Trophoblast cell (in vitro differentiated cells and primary cell): ENCODE measurements at regions not wholly inside any gene's neighbourhood (a gene's known extent, or its start where the extent isn't known, plus 50 kb on each side); places are given as distances from the start of the nearest gene placed in this dataset.

ENCODE experiments used
- DNase-seq, 2 donors: peaks; one replicate each; pipeline ENCODE4 v3.0.0-alpha.2; 2016
- H2AFZ ChIP-seq: 2 replicates; pipeline ENCODE4 v1.6.1; 2013; ENCODE audit warnings: low read length, moderate library complexity, mild to moderate bottlenecking; ENCODE audit not compliant: insufficient read depth, poor library complexity
- H2AK5ac ChIP-seq: 2 replicates; pipeline ENCODE4 v1.6.1; 2013; ENCODE audit warnings: mild to moderate bottlenecking, low read length
- H2BK120ac ChIP-seq: 2 replicates; pipeline ENCODE4 v1.6.1; 2013; ENCODE audit warnings: low read length, mild to moderate bottlenecking, moderate library complexity; ENCODE audit not compliant: insufficient read depth, poor library complexity
- H2BK12ac ChIP-seq: 2 replicates; pipeline ENCODE4 v1.6.1; 2013; ENCODE audit warnings: mild to moderate bottlenecking, low read length, moderate library complexity
- H2BK5ac ChIP-seq: 2 replicates; pipeline ENCODE4 v1.6.1; 2013; ENCODE audit warnings: low read length, low read depth, moderate library complexity, mild to moderate bottlenecking; ENCODE audit not compliant: poor library complexity
- H3K14ac ChIP-seq: 2 replicates; pipeline ENCODE4 v1.6.1; 2013; ENCODE audit warnings: mild to moderate bottlenecking, low read length
- H3K18ac ChIP-seq: 2 replicates; pipeline ENCODE4 v1.6.1; 2013; ENCODE audit warnings: mild to moderate bottlenecking, low read length
- H3K23ac ChIP-seq: 2 replicates; pipeline ENCODE4 v1.6.1; 2013; ENCODE audit warnings: low read length
- H3K27ac ChIP-seq: 2 replicates; pipeline ENCODE4 v1.5.1; 2013; ENCODE audit warnings: low read depth, mild to moderate bottlenecking, inconsistent platforms, low read length, moderate library complexity
- H3K27me3 ChIP-seq: 2 replicates; pipeline ENCODE4 v1.6.1; 2013; ENCODE audit warnings: inconsistent platforms, mild to moderate bottlenecking, low read length, moderate library complexity; ENCODE audit not compliant: insufficient read depth
- H3K36me3 ChIP-seq, 2 experiments: 1 replicate in 1 of 2; 2 replicates in 1 of 2; pipeline ENCODE4 v1.6.1; 2013; ENCODE audit warnings: low read length in 2 of 2, mild to moderate bottlenecking in 2 of 2, moderate library complexity in 1 of 2; ENCODE audit not compliant: insufficient read depth in 2 of 2, control insufficient read depth in 1 of 2
- H3K4ac ChIP-seq: 2 replicates; pipeline ENCODE4 v1.6.1; 2013; ENCODE audit warnings: low read depth, mild to moderate bottlenecking, low read length, moderate library complexity
- H3K4me1 ChIP-seq, 2 experiments: 1 replicate in 1 of 2; 2 replicates in 1 of 2; pipeline ENCODE4 v1.6.1; 2013; ENCODE audit warnings: low read length in 2 of 2, mild to moderate bottlenecking in 2 of 2, moderate library complexity in 1 of 2; ENCODE audit not compliant: insufficient read depth in 2 of 2, control insufficient read depth in 1 of 2
- H3K4me2 ChIP-seq: 2 replicates; pipeline ENCODE4 v1.6.1; 2013; ENCODE audit warnings: inconsistent platforms, mild to moderate bottlenecking, low read length, moderate library complexity
- H3K4me3 ChIP-seq: 2 replicates; pipeline ENCODE4 v1.5.1; 2013; ENCODE audit warnings: mild to moderate bottlenecking, low read depth, low read length, inconsistent platforms
- H3K79me1 ChIP-seq: one replicate; pipeline ENCODE4 v1.6.1; 2013; ENCODE audit warnings: low read length
- H3K79me2 ChIP-seq: 2 replicates; pipeline ENCODE4 v1.6.1; 2013; ENCODE audit warnings: low read length, mild to moderate bottlenecking; ENCODE audit not compliant: control insufficient read depth, insufficient read depth, poor library complexity
- H3K9ac ChIP-seq: 2 replicates; pipeline ENCODE4 v1.6.1; 2013; ENCODE audit warnings: mild to moderate bottlenecking, low read length
- H3K9me3 ChIP-seq: 2 replicates; pipeline ENCODE4 v1.6.1; 2013; ENCODE audit warnings: low read depth, mild to moderate bottlenecking, control low read depth, inconsistent platforms, low read length; ENCODE audit not compliant: insufficient read depth
- H4K12ac ChIP-seq: 2 replicates; pipeline ENCODE4 v1.6.1; 2013; ENCODE audit warnings: low read depth, mild to moderate bottlenecking, low read length, moderate library complexity
- H4K8ac ChIP-seq: 2 replicates; pipeline ENCODE4 v1.6.1; 2013; ENCODE audit warnings: low read depth, mild to moderate bottlenecking, low read length, moderate library complexity
- H4K91ac ChIP-seq: one replicate; pipeline ENCODE4 v1.6.1; 2013; ENCODE audit warnings: low read depth, mild to moderate bottlenecking, low read length, moderate library complexity
- WGBS: extraction: QIAGEN DNeasy Blood & Tissue Kit; methylation state at CpG from one replicate; pipeline ENCODE4 v1.1.7; 2013; ENCODE audit warnings: missing lambda C conversion rate; ENCODE audit not compliant: insufficient read length, insufficient coverage; ENCODE audit errors: extremely low coverage; 5-methylcytosine and 5-hydroxymethylcytosine counted together

- no peak overlapping the region for H3K27ac ChIP-seq
- H3K14ac ChIP-seq = no peak overlapping the region
- H3K4ac ChIP-seq = no peak overlapping the region
- no peaks in the 10 kb centered on the region for H3K79me1 ChIP-seq
- H3K4me1 ChIP-seq = peaks cover 3 to 7% of the 10 kb centered on the region in 2 experiments
- no peak overlapping the region for H3K23ac ChIP-seq
- H3K79me2 ChIP-seq = no peaks in the 10 kb centered on the region
- H4K91ac ChIP-seq = no peak overlapping the region
- WGBS = no CpG with 5 or more reads among the region's 4 CpGs
- no peak overlapping the region for H3K9ac ChIP-seq
- H2AK5ac ChIP-seq = no peak overlapping the region
- no peak overlapping the region for H2AFZ ChIP-seq
- H3K18ac ChIP-seq = no peak overlapping the region
- H3K4me3 ChIP-seq = no peak overlapping the region
- no peak for DNase-seq
- H3K27me3 ChIP-seq = no peaks in the 10 kb centered on the region
- no peak overlapping the region for H4K8ac ChIP-seq
- H2BK5ac ChIP-seq = no peak overlapping the region
- peak overlapping the region; percentile 14 for H2BK120ac ChIP-seq
- H3K4me2 ChIP-seq = no peak overlapping the region
- no peaks in the 10 kb centered on the region for H3K9me3 ChIP-seq
- H2BK12ac ChIP-seq = no peak overlapping the region
- no peaks in the 10 kb centered on the region for H3K36me3 ChIP-seq
- H4K12ac ChIP-seq = no peak overlapping the region
Measured at GRCh38 chr4:124028182-124028581, 631.6 kb downstream of the SPRY1 start.

GRCh38 chr4:124030147-124030546, 633.6 kb downstream of the SPRY1 start:
- Histone ChIP-seq H3K4me1 (peaks cover 3 to 7% of the 10 kb centered on the region in 2 experiments), H3K27ac (no peak overlapping the region), H3K79me1 (no peaks in the 10 kb centered on the region), H3K14ac (no peak overlapping the region), H3K23ac (no peak overlapping the region), H3K9me3 (no peaks in the 10 kb centered on the region), H4K91ac (no peak overlapping the region), H2BK5ac (no peak overlapping the region), H3K4ac (no peak overlapping the region), H2AK5ac (no peak overlapping the region), H4K12ac (no peak overlapping the region), H3K36me3 (no peaks in the 10 kb centered on the region), H3K4me3 (no peak overlapping the region), H3K27me3 (no peaks in the 10 kb centered on the region), H3K9ac (no peak overlapping the region), H4K8ac (no peak overlapping the region), H2AFZ (no peak overlapping the region), H2BK12ac (no peak overlapping the region), H2BK120ac (no peak overlapping the region), H3K18ac (no peak overlapping the region), H3K4me2 (no peak overlapping the region), H3K79me2 (no peaks in the 10 kb centered on the region)
- DNase-seq = no peak
- no CpG with 5 or more reads among the region's 2 CpGs for WGBS

GRCh38 chr4:124032035-124032434, 635.4 kb downstream of the SPRY1 start:
- no peak overlapping the region for H3K27ac ChIP-seq
- no peak overlapping the region for H3K18ac ChIP-seq
- no peak overlapping the region for H3K4me3 ChIP-seq
- no peak overlapping the region for H4K8ac ChIP-seq
- H3K9me3 ChIP-seq = no peaks in the 10 kb centered on the region
- H2AFZ ChIP-seq = no peak overlapping the region
- H3K79me2 ChIP-seq = no peaks in the 10 kb centered on the region
- H3K23ac ChIP-seq = no peak overlapping the region
- H3K79me1 ChIP-seq = no peaks in the 10 kb centered on the region
- H3K14ac ChIP-seq = no peak overlapping the region
- no peak overlapping the region for H2BK5ac ChIP-seq
- no peak overlapping the region for H4K91ac ChIP-seq
- no peak for DNase-seq
- no peak overlapping the region for H2BK12ac ChIP-seq
- H3K27me3 ChIP-seq = no peaks in the 10 kb centered on the region
- no CpG with 5 or more reads among the region's 1 CpG for WGBS
- no peak overlapping the region for H2BK120ac ChIP-seq
- no peak overlapping the region for H2AK5ac ChIP-seq
- H3K4me1 ChIP-seq = peaks cover 3 to 7% of the 10 kb centered on the region in 2 experiments
- no peak overlapping the region for H3K4ac ChIP-seq
- no peak overlapping the region for H4K12ac ChIP-seq
- H3K36me3 ChIP-seq = no peaks in the 10 kb centered on the region
- no peak overlapping the region for H3K9ac ChIP-seq
- no peak overlapping the region for H3K4me2 ChIP-seq

GRCh38 chr4:124035364-124036041, 638.9 kb downstream of the SPRY1 start:
- H3K18ac ChIP-seq = no peak overlapping the region
- H3K9ac ChIP-seq = no peak overlapping the region
- H4K91ac ChIP-seq = no peak overlapping the region
- no peak for DNase-seq
- no peak overlapping the region for H3K14ac ChIP-seq
- no peak overlapping the region for H3K23ac ChIP-seq
- H4K8ac ChIP-seq = no peak overlapping the region
- H4K12ac ChIP-seq = no peak overlapping the region
- H3K4me3 ChIP-seq = no peak overlapping the region
- no peaks in the 10 kb centered on the region for H3K9me3 ChIP-seq
- no peaks in the 10 kb centered on the region for H3K4me1 ChIP-seq
- no peak overlapping the region for H3K4me2 ChIP-seq
- H2AK5ac ChIP-seq = no peak overlapping the region
- H3K4ac ChIP-seq = no peak overlapping the region
- H3K79me1 ChIP-seq = no peaks in the 10 kb centered on the region
- no peak overlapping the region for H3K27ac ChIP-seq
- H2BK120ac ChIP-seq = no peak overlapping the region
- H3K27me3 ChIP-seq = no peaks in the 10 kb centered on the region
- no peak overlapping the region for H2AFZ ChIP-seq
- H2BK12ac ChIP-seq = no peak overlapping the region
- H3K36me3 ChIP-seq = no peaks in the 10 kb centered on the region
- no peaks in the 10 kb centered on the region for H3K79me2 ChIP-seq
- WGBS = no CpG with 5 or more reads among the region's 1 CpG
- H2BK5ac ChIP-seq = no peak overlapping the region
